Endothelial cell of umbilical vein (primary cell): ENCODE measurements at regions not wholly inside any gene's neighbourhood (a gene's known extent, or its start where the extent isn't known, plus 50 kb on each side); places are given as distances from the start of the nearest gene placed in this dataset.

Experiments
- BruUV-seq: library from RNA; stranded (reverse); fragments of 400-500 nt; replicated peaks from 2 replicates; lab custom pipeline; 2021; lab: Mats Ljungman, UMichigan
- CTCF ChIA-PET: fragments of 300-600, 350-600 bp; sonication (Branson Sonifier 250); formaldehyde crosslinking; loops from one replicate; lab custom pipeline; 2021; ENCODE audit warnings: antibody characterized with exemption, inconsistent platforms; lab: Charles Lee
- POLR2A ChIA-PET: fragments of 300-600, 350-600 bp; sonication (Branson Sonifier 250); formaldehyde crosslinking; loops from one replicate; lab custom pipeline; 2021; ENCODE audit warnings: antibody characterized with exemption, inconsistent platforms; lab: Charles Lee
- DNase-seq: peaks from one replicate; pipeline ENCODE4 v3.0.0-alpha.2; 2011; ENCODE audit warnings: low read depth, low spot score
- FAIRE-seq: peaks from 2 replicates; lab custom pipeline; 2011; peaks lifted over from hg19 to GRCh38; lab: Jason Lieb, UNC
- H2AFZ ChIP-seq: 2 replicates; pipeline ENCODE4 v1.6.0; 2012; ENCODE audit warnings: low read depth, low read length, control low read depth, inconsistent platforms
- H3K27ac ChIP-seq: 2 replicates; pipeline ENCODE4 v1.5.1; 2011; ENCODE audit warnings: low read depth, mild to moderate bottlenecking, control low read depth, low read length, moderate library complexity; ENCODE audit not compliant: insufficient read depth
- H3K27me3 ChIP-seq, 2 experiments: 2 replicates each; pipeline versions ENCODE4 v1.6.0 to v1.6.1; 2011; ENCODE audit warnings: low read length in 2 of 2, mixed read lengths in 1 of 2; ENCODE audit not compliant: control insufficient read depth in 2 of 2, insufficient read depth in 2 of 2
- H3K36me3 ChIP-seq, 2 experiments: 2 replicates in 1 of 2; 3 replicates in 1 of 2; pipeline ENCODE4 v1.5.1; 2011; ENCODE audit warnings: low read length in 2 of 2, mild to moderate bottlenecking in 1 of 2, moderate library complexity in 1 of 2; ENCODE audit not compliant: control insufficient read depth in 2 of 2, insufficient read depth in 2 of 2; ENCODE audit errors: extremely low read depth in 1 of 2
- H3K4me1 ChIP-seq: 3 replicates; pipeline ENCODE4 v1.5.1; 2011; ENCODE audit warnings: mild to moderate bottlenecking, low read length; ENCODE audit not compliant: control insufficient read depth, insufficient read depth; ENCODE audit errors: extremely low read depth
- H3K4me2 ChIP-seq: 2 replicates; pipeline ENCODE4 v1.6.1; 2011; ENCODE audit warnings: low read length, control low read depth, mixed read lengths; ENCODE audit not compliant: insufficient read depth
- H3K4me3 ChIP-seq, 3 experiments: fragments of 200-600 bp in 1 of 3; sonication (generic), shearing (Covaris generic) in 1 of 3; replicated peaks in 1 of 3; 2 replicates each; pipeline ENCODE4 v1.5.1; 2011 to 2016; ENCODE audit warnings: control low read depth in 3 of 3, low read length in 3 of 3, mild to moderate bottlenecking in 2 of 3, inconsistent platforms in 1 of 3, low read depth in 1 of 3, moderate library complexity in 1 of 3; ENCODE audit not compliant: insufficient read depth in 1 of 3
- H3K79me2 ChIP-seq: 2 replicates; pipeline ENCODE4 v1.6.0; 2012; ENCODE audit warnings: low read length, inconsistent platforms; ENCODE audit not compliant: control insufficient read depth, insufficient read depth
- H3K9ac ChIP-seq: replicated peaks from 2 replicates; pipeline ENCODE3; 2011; ENCODE audit warnings: low read length, control low read depth; ENCODE audit not compliant: insufficient read depth; ENCODE audit errors: extremely low read depth
- H3K9me1 ChIP-seq: replicated peaks from 3 replicates; pipeline ENCODE4 v1.6.0; 2011; ENCODE audit warnings: mild to moderate bottlenecking, low read length; ENCODE audit not compliant: control insufficient read depth, insufficient read depth; ENCODE audit errors: extremely low read depth
- H3K9me3 ChIP-seq: replicated peaks from 2 replicates; pipeline ENCODE4 v1.5.1; 2012; ENCODE audit warnings: low read length, inconsistent platforms; ENCODE audit not compliant: control insufficient read depth, insufficient read depth
- H4K20me1 ChIP-seq: replicated peaks from 2 replicates; pipeline ENCODE3; 2011; ENCODE audit warnings: mild to moderate bottlenecking, low read length; ENCODE audit not compliant: control insufficient read depth, insufficient read depth; ENCODE audit errors: extremely low read depth
- CTCF ChIP-seq, 2 donors: IDR thresholded peaks; 1 replicate in 1 of 2; 2 replicates in 1 of 2; pipeline ENCODE4 v1.5.1; 2011; ENCODE audit warnings: low read length in 2 of 2, mild to moderate bottlenecking in 2 of 2, moderate library complexity in 2 of 2, control low read depth in 1 of 2, inconsistent platforms in 1 of 2, low read depth in 1 of 2; ENCODE audit not compliant: insufficient read depth in 1 of 2; ENCODE audit errors: extremely low read depth in 1 of 2
- EZH2 ChIP-seq: IDR thresholded peaks from 2 replicates; pipeline ENCODE4 v1.6.1; 2012; ENCODE audit warnings: borderline replicate concordance, low read depth, mild to moderate bottlenecking, moderate library complexity, low read length, inconsistent platforms; ENCODE audit not compliant: severe bottlenecking
- FOS ChIP-seq: IDR thresholded peaks from 2 replicates; pipeline ENCODE4 v1.6.1; 2011; ENCODE audit warnings: mild to moderate bottlenecking, low read length, moderate library complexity, borderline replicate concordance; ENCODE audit not compliant: insufficient read depth
- GATA2 ChIP-seq: IDR thresholded peaks from 2 replicates; pipeline ENCODE4 v1.7.0; 2011; ENCODE audit warnings: low read depth, mild to moderate bottlenecking, moderate library complexity, mixed read lengths, low read length; ENCODE audit not compliant: insufficient read length, insufficient read depth
- JUN ChIP-seq: IDR thresholded peaks from 2 replicates; pipeline ENCODE4 v1.6.1; 2011; ENCODE audit warnings: borderline replicate concordance, low read depth; ENCODE audit not compliant: insufficient read length, insufficient read depth
- MYC ChIP-seq: IDR thresholded peaks from one replicate; pipeline ENCODE4 v1.6.1; 2011; ENCODE audit warnings: mild to moderate bottlenecking, low read depth, low read length
- POLR2A ChIP-seq: IDR thresholded peaks from 2 replicates; pipeline ENCODE4 v1.6.1; 2012; ENCODE audit warnings: low read depth, mild to moderate bottlenecking, control low read depth, low read length
- POLR2AphosphoS5 ChIP-seq: IDR thresholded peaks from 2 replicates; pipeline ENCODE4 v1.6.1; 2012; ENCODE audit warnings: low read depth, mild to moderate bottlenecking, control low read depth, low read length, moderate library complexity; ENCODE audit not compliant: insufficient read depth
- dilution Hi-C: fragments of 300-500 bp; cut with MboI; formaldehyde crosslinking; loops from one replicate; pipeline ENCODE4 v1.15.0; 2019; ENCODE audit warnings: low sequenced_read_pairs; ENCODE audit not compliant: extremely low pct_ligation_motif_present
- intact Hi-C: fragments of 100-400 bp; cut with micrococcal nuclease; formaldehyde crosslinking; loops from one replicate; pipeline ENCODE4 v1.10.0; 2022
- TF ChIP-seq, protein P1 (sequence below): IDR thresholded peaks from 2 replicates; pipeline ENCODE4 v1.6.1; 2011; ENCODE audit not compliant: insufficient read depth, insufficient read length

DNA sequence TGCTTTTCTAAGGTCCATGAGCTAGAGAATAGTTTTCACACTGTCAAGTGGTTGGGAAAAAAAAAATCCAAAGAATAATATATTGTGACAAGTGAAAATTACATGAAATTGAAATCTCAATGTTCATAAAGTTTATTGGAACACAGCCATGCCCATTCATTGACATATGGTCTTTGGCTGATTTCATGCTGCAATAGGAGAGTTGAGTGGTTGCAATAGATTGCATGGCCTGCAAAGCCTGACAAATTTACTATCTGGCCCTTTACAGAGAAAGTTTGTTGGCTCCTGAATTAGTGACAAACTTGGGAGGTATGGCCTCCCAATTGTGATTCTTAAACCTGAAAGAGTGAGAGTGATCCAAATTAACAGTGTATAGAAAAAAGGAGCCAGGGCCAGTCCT lies 115.5 kb upstream of the FAM9C start:
- BruUV-seq = no TSS peak
- POLR2A ChIA-PET = interaction anchor here (1.6 kb wide), 1 partner anchor 181 kb away, joined by 9 read pairs; no protein-coding TSS in a partner anchor
- no peak for DNase-seq

More for the DNA sequence above, 115.5 kb upstream of the FAM9C start:
- H3K4me2 ChIP-seq = no peak overlapping the region
- CTCF ChIA-PET = no interaction called here
- dilution Hi-C loops = no loop called here
- peak overlapping the region; percentile 73 for H3K27ac ChIP-seq
- no peak overlapping the region for H3K9ac ChIP-seq
- no peak for FAIRE-seq
- H4K20me1 ChIP-seq = no peaks in the 10 kb centered on the region
- no peaks in the 10 kb centered on the region for H3K79me2 ChIP-seq
- H3K9me1 ChIP-seq = no peaks in the 10 kb centered on the region
- H3K9me3 ChIP-seq = no peaks in the 10 kb centered on the region
- H3K27me3 ChIP-seq = no peaks in the 10 kb centered on the region
- H3K36me3 ChIP-seq = no peaks in the 10 kb centered on the region
- TF ChIP-seq POLR2AphosphoS5 (no peak), FOS (no peak), POLR2A (no peak), EZH2 (no peak), MYC (no peak), GATA2 (no peak), CTCF (IDR thresholded peaks at IDR 0.05; ENCODE audit: extremely low read depth in 1 of 2, insufficient read depth in 1 of 2, low read depth in 1 of 2, low read length in 2 of 2) (no peak), JUN (no peak)
- TF ChIP-seq, protein P1, sequence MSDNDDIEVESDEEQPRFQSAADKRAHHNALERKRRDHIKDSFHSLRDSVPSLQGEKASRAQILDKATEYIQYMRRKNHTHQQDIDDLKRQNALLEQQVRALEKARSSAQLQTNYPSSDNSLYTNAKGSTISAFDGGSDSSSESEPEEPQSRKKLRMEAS = no peak
- H3K4me3 ChIP-seq = no peak overlapping the region
- intact Hi-C loops = loop anchor here (2.0 to 5.0 kb wide), 4 partner anchors 53 to 327 kb away; no protein-coding TSS in a partner anchor
- peaks cover 20% of the 10 kb centered on the region for H3K4me1 ChIP-seq
- no peak overlapping the region for H2AFZ ChIP-seq
